ENCODE measurements at regions not wholly inside any gene's neighbourhood (a gene's known extent, or its start where the extent isn't known, plus 50 kb on each side); places are given as distances from the start of the nearest gene placed in this dataset.

DNA sequence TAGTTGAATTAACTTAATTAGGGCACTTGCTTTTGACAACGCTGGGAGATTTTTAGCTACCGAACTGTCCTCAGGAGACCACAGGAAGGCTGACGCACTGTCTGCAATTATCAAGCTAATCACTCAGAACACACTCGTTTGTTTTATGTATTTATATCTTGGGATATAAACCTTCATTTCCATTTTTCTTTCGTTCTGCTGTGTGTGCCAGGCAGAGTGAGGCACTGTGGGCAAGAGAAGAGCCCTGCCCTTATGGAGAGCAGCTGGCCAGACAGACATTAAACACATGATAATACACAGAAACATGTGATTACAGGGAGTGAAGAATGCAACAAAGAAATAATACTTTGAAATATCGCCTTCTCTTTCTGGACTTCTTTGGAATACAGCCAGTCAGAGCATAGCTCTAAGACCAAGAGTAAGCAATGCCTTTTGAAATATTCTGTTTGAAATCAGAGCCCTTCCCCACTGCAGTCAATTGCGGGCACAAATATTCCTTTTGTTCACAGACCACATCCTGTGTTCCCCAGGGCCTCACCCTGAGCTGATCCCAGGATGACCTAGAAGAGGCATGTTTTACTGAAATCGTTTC is 96.8 kb downstream of the ANKRD60 start:
- TF ChIP-seq, protein P1, sequence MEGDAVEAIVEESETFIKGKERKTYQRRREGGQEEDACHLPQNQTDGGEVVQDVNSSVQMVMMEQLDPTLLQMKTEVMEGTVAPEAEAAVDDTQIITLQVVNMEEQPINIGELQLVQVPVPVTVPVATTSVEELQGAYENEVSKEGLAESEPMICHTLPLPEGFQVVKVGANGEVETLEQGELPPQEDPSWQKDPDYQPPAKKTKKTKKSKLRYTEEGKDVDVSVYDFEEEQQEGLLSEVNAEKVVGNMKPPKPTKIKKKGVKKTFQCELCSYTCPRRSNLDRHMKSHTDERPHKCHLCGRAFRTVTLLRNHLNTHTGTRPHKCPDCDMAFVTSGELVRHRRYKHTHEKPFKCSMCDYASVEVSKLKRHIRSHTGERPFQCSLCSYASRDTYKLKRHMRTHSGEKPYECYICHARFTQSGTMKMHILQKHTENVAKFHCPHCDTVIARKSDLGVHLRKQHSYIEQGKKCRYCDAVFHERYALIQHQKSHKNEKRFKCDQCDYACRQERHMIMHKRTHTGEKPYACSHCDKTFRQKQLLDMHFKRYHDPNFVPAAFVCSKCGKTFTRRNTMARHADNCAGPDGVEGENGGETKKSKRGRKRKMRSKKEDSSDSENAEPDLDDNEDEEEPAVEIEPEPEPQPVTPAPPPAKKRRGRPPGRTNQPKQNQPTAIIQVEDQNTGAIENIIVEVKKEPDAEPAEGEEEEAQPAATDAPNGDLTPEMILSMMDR (conservative IDR thresholded peaks at IDR 0.05; ENCODE audit: low read depth, low read length) = no peak
- TF ChIP-seq RFX5 (IDR thresholded peaks at IDR 0.05; ENCODE audit: low read depth, low read length) (no peak), RAD21 (IDR thresholded peaks at IDR 0.05; ENCODE audit: low read length) (no peak), POLR2A (IDR thresholded peaks at IDR 0.05; ENCODE audit: low read depth, low read length) (no peak), CEBPB (IDR thresholded peaks at IDR 0.05; ENCODE audit: low read depth, low read length) (no peak), BHLHE40 (IDR thresholded peaks at IDR 0.05; ENCODE audit: low read depth, low read length) (no peak)

Data from IMR-90 (cell line).